ENCODE measurements at regions not wholly inside any gene's neighbourhood (a gene's known extent, or its start where the extent isn't known, plus 50 kb on each side); places are given as distances from the start of the nearest gene placed in this dataset.

DNA sequence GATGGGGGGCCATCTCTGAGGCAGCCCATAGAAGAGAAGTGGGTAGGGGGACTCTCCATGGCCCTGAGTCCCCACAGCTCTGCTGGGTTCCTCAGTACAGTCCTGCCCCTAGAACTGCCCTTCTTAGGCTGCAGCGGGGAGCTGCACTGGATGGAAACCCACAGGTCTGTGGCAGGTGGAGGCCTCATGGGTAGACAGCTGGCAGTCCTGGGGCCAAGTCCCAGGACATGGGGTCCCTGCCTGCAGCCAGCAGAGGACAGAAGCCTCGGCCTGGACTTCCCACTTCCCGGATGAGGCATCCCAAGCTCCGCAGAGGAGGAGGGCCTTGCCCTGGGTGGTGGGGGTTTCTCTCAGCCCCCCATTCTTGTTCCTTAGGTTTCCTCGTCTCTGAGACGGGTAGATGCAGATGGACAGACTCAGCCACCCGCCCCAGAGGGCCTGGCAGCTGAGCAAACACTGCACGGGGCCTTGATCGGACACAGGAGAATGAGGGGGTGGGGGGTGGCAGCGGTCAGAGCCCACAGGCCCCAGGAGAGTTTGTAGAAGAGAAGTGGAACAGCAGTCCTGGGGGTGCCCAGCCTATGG is 153.8 kb downstream of the C9orf50 start:
- TF ChIP-seq, protein P1, sequence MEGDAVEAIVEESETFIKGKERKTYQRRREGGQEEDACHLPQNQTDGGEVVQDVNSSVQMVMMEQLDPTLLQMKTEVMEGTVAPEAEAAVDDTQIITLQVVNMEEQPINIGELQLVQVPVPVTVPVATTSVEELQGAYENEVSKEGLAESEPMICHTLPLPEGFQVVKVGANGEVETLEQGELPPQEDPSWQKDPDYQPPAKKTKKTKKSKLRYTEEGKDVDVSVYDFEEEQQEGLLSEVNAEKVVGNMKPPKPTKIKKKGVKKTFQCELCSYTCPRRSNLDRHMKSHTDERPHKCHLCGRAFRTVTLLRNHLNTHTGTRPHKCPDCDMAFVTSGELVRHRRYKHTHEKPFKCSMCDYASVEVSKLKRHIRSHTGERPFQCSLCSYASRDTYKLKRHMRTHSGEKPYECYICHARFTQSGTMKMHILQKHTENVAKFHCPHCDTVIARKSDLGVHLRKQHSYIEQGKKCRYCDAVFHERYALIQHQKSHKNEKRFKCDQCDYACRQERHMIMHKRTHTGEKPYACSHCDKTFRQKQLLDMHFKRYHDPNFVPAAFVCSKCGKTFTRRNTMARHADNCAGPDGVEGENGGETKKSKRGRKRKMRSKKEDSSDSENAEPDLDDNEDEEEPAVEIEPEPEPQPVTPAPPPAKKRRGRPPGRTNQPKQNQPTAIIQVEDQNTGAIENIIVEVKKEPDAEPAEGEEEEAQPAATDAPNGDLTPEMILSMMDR (IDR thresholded peaks at IDR 0.05), result no peak
- TF ChIP-seq ZFX (IDR thresholded peaks at IDR 0.05; ENCODE audit: borderline replicate concordance), result no peak

All from 22Rv1 (cell line).